ENCODE measurements at regions not wholly inside any gene's neighbourhood (a gene's known extent, or its start where the extent isn't known, plus 50 kb on each side); places are given as distances from the start of the nearest gene placed in this dataset.

- H3K9me3 Mint-ChIP-seq, result no peaks in the 10 kb centered on the region
- no peaks in the 10 kb centered on the region for H3K4me1 Mint-ChIP-seq
- no peaks in the 10 kb centered on the region for H3K27me3 Mint-ChIP-seq (ENCODE audit: low read depth)
- H3K36me3 Mint-ChIP-seq (ENCODE audit: low read depth), result no peaks in the 10 kb centered on the region
- no peak overlapping the region for H3K27ac Mint-ChIP-seq
- H3K4me3 Mint-ChIP-seq, result no peak overlapping the region
- TF ChIP-seq CTCF (IDR thresholded peaks at IDR 0.05; ENCODE audit: unreplicated experiment in 3 of 3), result no peak
These were observed 925.1 kb downstream of the OTOL1 start for GRCh38 chr3:162421721-162422120.

GRCh38 chr3:162428192-162428591 lies 931.6 kb downstream of the OTOL1 start:
- Mint-ChIP-seq H3K36me3 (ENCODE audit: low read depth) (peaks cover 4% of the 10 kb centered on the region), H3K4me1 (no peaks in the 10 kb centered on the region), H3K27me3 (ENCODE audit: low read depth) (no peaks in the 10 kb centered on the region), H3K9me3 (peaks cover 7% of the 10 kb centered on the region), H3K27ac (no peak overlapping the region), H3K4me3 (no peak overlapping the region)
- no peak for TF ChIP-seq CTCF (IDR thresholded peaks at IDR 0.05; ENCODE audit: unreplicated experiment in 3 of 3)

- H3K9me3 Mint-ChIP-seq, result peaks cover 19% of the 10 kb centered on the region
- no peaks in the 10 kb centered on the region for H3K4me1 Mint-ChIP-seq
- peaks cover 3% of the 10 kb centered on the region for H3K36me3 Mint-ChIP-seq (ENCODE audit: low read depth)
- H3K4me3 Mint-ChIP-seq, result no peak overlapping the region
- TF ChIP-seq CTCF (IDR thresholded peaks at IDR 0.05; ENCODE audit: unreplicated experiment in 3 of 3), result no peak
- H3K27me3 Mint-ChIP-seq (ENCODE audit: low read depth), result no peaks in the 10 kb centered on the region
- no peak overlapping the region for H3K27ac Mint-ChIP-seq
These were observed 939.1 kb downstream of the OTOL1 start for GRCh38 chr3:162435750-162436149.

GRCh38 chr3:162436826-162437225 lies 940.2 kb downstream of the OTOL1 start:
- Mint-ChIP-seq H3K36me3 (ENCODE audit: low read depth) (no peaks in the 10 kb centered on the region), H3K4me1 (no peaks in the 10 kb centered on the region), H3K27ac (no peak overlapping the region), H3K9me3 (peaks cover 14% of the 10 kb centered on the region), H3K4me3 (no peak overlapping the region), H3K27me3 (ENCODE audit: low read depth) (no peaks in the 10 kb centered on the region)
- TF ChIP-seq CTCF (IDR thresholded peaks at IDR 0.05; ENCODE audit: unreplicated experiment in 3 of 3), result no peak

GRCh38 chr3:162437480-162437879 lies 940.9 kb downstream of the OTOL1 start:
- Mint-ChIP-seq H3K4me1 (no peaks in the 10 kb centered on the region), H3K27me3 (ENCODE audit: low read depth) (no peaks in the 10 kb centered on the region), H3K36me3 (ENCODE audit: low read depth) (no peaks in the 10 kb centered on the region), H3K4me3 (no peak overlapping the region), H3K9me3 (peaks cover 14% of the 10 kb centered on the region), H3K27ac (no peak overlapping the region)
- TF ChIP-seq CTCF (IDR thresholded peaks at IDR 0.05; ENCODE audit: unreplicated experiment in 3 of 3), result no peak

GRCh38 chr3:162441716-162442115 lies 945.1 kb downstream of the OTOL1 start:
- H3K36me3 Mint-ChIP-seq (ENCODE audit: low read depth), result no peaks in the 10 kb centered on the region
- H3K9me3 Mint-ChIP-seq, result peaks cover 3% of the 10 kb centered on the region
- no peaks in the 10 kb centered on the region for H3K27me3 Mint-ChIP-seq (ENCODE audit: low read depth)
- H3K4me3 Mint-ChIP-seq, result no peak overlapping the region
- no peak for TF ChIP-seq CTCF (IDR thresholded peaks at IDR 0.05; ENCODE audit: unreplicated experiment in 3 of 3)
- no peaks in the 10 kb centered on the region for H3K4me1 Mint-ChIP-seq
- no peak overlapping the region for H3K27ac Mint-ChIP-seq

All from nephron (organoid).